ENCODE measurements at regions not wholly inside any gene's neighbourhood (a gene's known extent, or its start where the extent isn't known, plus 50 kb on each side); places are given as distances from the start of the nearest gene placed in this dataset.

GRCh38 chr4:107192601-107193000 lies 156.5 kb upstream of the DKK2 start:
- DNase-seq (ENCODE audit: low read depth in 2 of 3, low spot score in 2 of 3): no peak

- no peak for DNase-seq (ENCODE audit: low read depth in 2 of 3, low spot score in 2 of 3)
These were observed 151.0 kb upstream of the DKK2 start for GRCh38 chr4:107187091-107187490.

GRCh38 chr4:107183155-107183774 lies 147.2 kb upstream of the DKK2 start:
- DNase-seq (ENCODE audit: low read depth in 2 of 3, low spot score in 2 of 3): peak in 2 of 3 donors; percentile 29 to 44

- no peak for DNase-seq (ENCODE audit: low read depth in 2 of 3, low spot score in 2 of 3)
These were observed 146.2 kb upstream of the DKK2 start for GRCh38 chr4:107182347-107182746.

- no peak for DNase-seq (ENCODE audit: low read depth in 2 of 3, low spot score in 2 of 3)
These were observed 130.8 kb upstream of the DKK2 start for GRCh38 chr4:107166873-107167450.

GRCh38 chr4:107166181-107166580 lies 130.1 kb upstream of the DKK2 start:
- no peak for DNase-seq (ENCODE audit: low read depth in 2 of 3, low spot score in 2 of 3)

- no peak for DNase-seq (ENCODE audit: low read depth in 2 of 3, low spot score in 2 of 3)
These were observed 128.9 kb upstream of the DKK2 start for GRCh38 chr4:107164962-107165475.

- DNase-seq (ENCODE audit: low read depth in 2 of 3, low spot score in 2 of 3): no peak
These were observed 120.3 kb upstream of the DKK2 start for GRCh38 chr4:107156443-107156842.

GRCh38 chr4:107155366-107155765 lies 119.3 kb upstream of the DKK2 start:
- no peak for DNase-seq (ENCODE audit: low read depth in 2 of 3, low spot score in 2 of 3)

GRCh38 chr4:107153956-107154355 lies 117.8 kb upstream of the DKK2 start:
- DNase-seq (ENCODE audit: low read depth in 2 of 3, low spot score in 2 of 3): no peak

GRCh38 chr4:107153228-107153627 lies 117.1 kb upstream of the DKK2 start:
- no peak for DNase-seq (ENCODE audit: low read depth in 2 of 3, low spot score in 2 of 3)

GRCh38 chr4:107151173-107151572 lies 115.1 kb upstream of the DKK2 start:
- no peak for DNase-seq (ENCODE audit: low read depth in 2 of 3, low spot score in 2 of 3)

- DNase-seq (ENCODE audit: low read depth in 2 of 3, low spot score in 2 of 3): no peak
These were observed 112.8 kb upstream of the DKK2 start for GRCh38 chr4:107148904-107149303.

- no peak for DNase-seq (ENCODE audit: low read depth in 2 of 3, low spot score in 2 of 3)
These were observed 111.8 kb upstream of the DKK2 start for GRCh38 chr4:107147873-107148272.

GRCh38 chr4:107138433-107138832 lies 102.3 kb upstream of the DKK2 start:
- DNase-seq (ENCODE audit: low read depth in 2 of 3, low spot score in 2 of 3): no peak

- DNase-seq (ENCODE audit: low read depth in 2 of 3, low spot score in 2 of 3): no peak
These were observed 98.0 kb upstream of the DKK2 start for GRCh38 chr4:107133965-107134653.

- no peak for DNase-seq (ENCODE audit: low read depth in 2 of 3, low spot score in 2 of 3)
These were observed 95.2 kb upstream of the DKK2 start for GRCh38 chr4:107131295-107131694.

GRCh38 chr4:107130157-107130556 lies 94.0 kb upstream of the DKK2 start:
- no peak for DNase-seq (ENCODE audit: low read depth in 2 of 3, low spot score in 2 of 3)

GRCh38 chr4:107129611-107130010 lies 93.5 kb upstream of the DKK2 start:
- no peak for DNase-seq (ENCODE audit: low read depth in 2 of 3, low spot score in 2 of 3)

- DNase-seq (ENCODE audit: low read depth in 2 of 3, low spot score in 2 of 3): no peak
These were observed 93.0 kb upstream of the DKK2 start for GRCh38 chr4:107129076-107129475.

- no peak for DNase-seq (ENCODE audit: low read depth in 2 of 3, low spot score in 2 of 3)
These were observed 92.0 kb upstream of the DKK2 start for GRCh38 chr4:107128116-107128515.

- no peak for DNase-seq (ENCODE audit: low read depth in 2 of 3, low spot score in 2 of 3)
These were observed 89.4 kb upstream of the DKK2 start for GRCh38 chr4:107125496-107125895.
